ENCODE measurements at regions not wholly inside any gene's neighbourhood (a gene's known extent, or its start where the extent isn't known, plus 50 kb on each side); places are given as distances from the start of the nearest gene placed in this dataset.

DNA sequence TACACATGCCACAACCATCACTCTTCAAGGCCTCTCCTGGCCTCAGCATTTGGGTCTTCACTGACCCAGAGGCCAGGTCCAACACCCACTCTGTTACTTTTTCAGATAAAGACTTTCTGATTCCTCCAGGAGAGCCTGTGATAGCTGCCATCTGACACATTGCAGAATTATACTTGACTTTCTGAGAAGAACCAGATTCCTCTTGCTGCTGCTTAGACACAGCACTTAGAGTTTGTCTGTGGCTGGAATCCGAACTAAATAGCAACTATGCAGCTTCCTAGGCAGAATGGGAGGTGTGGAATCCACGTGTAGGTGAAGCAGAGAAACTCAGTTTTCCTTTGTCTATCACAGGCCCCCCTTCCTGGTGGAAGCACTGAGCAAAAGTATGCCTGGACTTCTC is 344.7 kb upstream of the SLC30A5 start:
- Histone ChIP-seq H3K27me3 (replicated peaks; ENCODE audit: insufficient read depth, low read depth, low read length, poor library complexity) (no peaks in the 10 kb centered on the region), H3K4me1 (ENCODE audit: insufficient read depth, low read length, poor library complexity, severe bottlenecking) (no peaks in the 10 kb centered on the region), H3K4me3 (ENCODE audit: low read depth, low read length, poor library complexity, severe bottlenecking) (no peak overlapping the region), H3K36me3 (ENCODE audit: insufficient read depth, low read length, poor library complexity, severe bottlenecking) (no peaks in the 10 kb centered on the region), H3K27ac (ENCODE audit: low read depth, low read length, poor library complexity, severe bottlenecking) (no peak overlapping the region), H3K9me3 (ENCODE audit: low read depth, low read length, poor library complexity, severe bottlenecking) (no peaks in the 10 kb centered on the region)
- intact Hi-C loops (cut with micrococcal nuclease; ENCODE audit: unreplicated experiment), result loop anchor here (10.0 kb wide), 1 partner anchor 284 kb away; no protein-coding TSS in a partner anchor
- TF ChIP-seq, protein P1, sequence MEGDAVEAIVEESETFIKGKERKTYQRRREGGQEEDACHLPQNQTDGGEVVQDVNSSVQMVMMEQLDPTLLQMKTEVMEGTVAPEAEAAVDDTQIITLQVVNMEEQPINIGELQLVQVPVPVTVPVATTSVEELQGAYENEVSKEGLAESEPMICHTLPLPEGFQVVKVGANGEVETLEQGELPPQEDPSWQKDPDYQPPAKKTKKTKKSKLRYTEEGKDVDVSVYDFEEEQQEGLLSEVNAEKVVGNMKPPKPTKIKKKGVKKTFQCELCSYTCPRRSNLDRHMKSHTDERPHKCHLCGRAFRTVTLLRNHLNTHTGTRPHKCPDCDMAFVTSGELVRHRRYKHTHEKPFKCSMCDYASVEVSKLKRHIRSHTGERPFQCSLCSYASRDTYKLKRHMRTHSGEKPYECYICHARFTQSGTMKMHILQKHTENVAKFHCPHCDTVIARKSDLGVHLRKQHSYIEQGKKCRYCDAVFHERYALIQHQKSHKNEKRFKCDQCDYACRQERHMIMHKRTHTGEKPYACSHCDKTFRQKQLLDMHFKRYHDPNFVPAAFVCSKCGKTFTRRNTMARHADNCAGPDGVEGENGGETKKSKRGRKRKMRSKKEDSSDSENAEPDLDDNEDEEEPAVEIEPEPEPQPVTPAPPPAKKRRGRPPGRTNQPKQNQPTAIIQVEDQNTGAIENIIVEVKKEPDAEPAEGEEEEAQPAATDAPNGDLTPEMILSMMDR (conservative IDR thresholded peaks at IDR 0.05; ENCODE audit: low read depth, low read length), result no peak
- TF ChIP-seq EZH2 (IDR thresholded peaks at IDR 0.05; ENCODE audit: borderline replicate concordance, low read depth, low read length, poor library complexity, severe bottlenecking), result no peak
- CTCF ChIA-PET, result no interaction called here
- no peak for DNase-seq (ENCODE audit: low spot score)
- no TSS peak for BruUV-seq (replicated peaks)
- POLR2A ChIA-PET (ENCODE audit: low non-redundant PET), result no interaction called here

DNA sequence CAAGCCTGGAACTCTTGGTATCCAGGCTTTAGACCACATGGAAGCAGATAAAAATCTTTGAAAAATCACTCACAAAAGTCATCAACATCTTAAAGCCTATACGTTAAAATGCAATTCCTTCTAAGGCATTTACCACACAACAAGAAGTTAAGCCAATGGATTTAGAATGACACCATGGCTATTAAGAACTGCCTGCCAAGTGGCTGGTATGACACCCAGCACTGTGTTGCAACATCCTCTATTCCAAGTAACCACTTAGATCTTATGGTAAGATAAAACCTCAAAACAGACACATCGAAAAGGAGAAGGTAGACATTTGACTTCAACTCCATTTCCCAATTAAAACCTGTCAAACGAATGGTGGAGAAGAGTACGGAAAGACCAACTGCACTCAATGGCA is 344.2 kb upstream of the SLC30A5 start:
- CTCF ChIA-PET, result no interaction called here
- POLR2A ChIA-PET (ENCODE audit: low non-redundant PET), result no interaction called here
- Histone ChIP-seq H3K9me3 (ENCODE audit: low read depth, low read length, poor library complexity, severe bottlenecking) (no peaks in the 10 kb centered on the region), H3K27ac (ENCODE audit: low read depth, low read length, poor library complexity, severe bottlenecking) (no peak overlapping the region), H3K4me3 (ENCODE audit: low read depth, low read length, poor library complexity, severe bottlenecking) (no peak overlapping the region), H3K27me3 (replicated peaks; ENCODE audit: insufficient read depth, low read depth, low read length, poor library complexity) (no peaks in the 10 kb centered on the region), H3K36me3 (ENCODE audit: insufficient read depth, low read length, poor library complexity, severe bottlenecking) (no peaks in the 10 kb centered on the region), H3K4me1 (ENCODE audit: insufficient read depth, low read length, poor library complexity, severe bottlenecking) (no peaks in the 10 kb centered on the region)
- peak; percentile 37 for DNase-seq (ENCODE audit: low spot score)
- BruUV-seq (replicated peaks), result no TSS peak
- TF ChIP-seq, protein P1 (conservative IDR thresholded peaks at IDR 0.05; ENCODE audit: low read depth, low read length), result no peak
- TF ChIP-seq EZH2 (IDR thresholded peaks at IDR 0.05; ENCODE audit: borderline replicate concordance, low read depth, low read length, poor library complexity, severe bottlenecking), result no peak
- intact Hi-C loops (cut with micrococcal nuclease; ENCODE audit: unreplicated experiment), result loop anchor here (10.0 kb wide), 1 partner anchor 285 kb away; no protein-coding TSS in a partner anchor

DNA sequence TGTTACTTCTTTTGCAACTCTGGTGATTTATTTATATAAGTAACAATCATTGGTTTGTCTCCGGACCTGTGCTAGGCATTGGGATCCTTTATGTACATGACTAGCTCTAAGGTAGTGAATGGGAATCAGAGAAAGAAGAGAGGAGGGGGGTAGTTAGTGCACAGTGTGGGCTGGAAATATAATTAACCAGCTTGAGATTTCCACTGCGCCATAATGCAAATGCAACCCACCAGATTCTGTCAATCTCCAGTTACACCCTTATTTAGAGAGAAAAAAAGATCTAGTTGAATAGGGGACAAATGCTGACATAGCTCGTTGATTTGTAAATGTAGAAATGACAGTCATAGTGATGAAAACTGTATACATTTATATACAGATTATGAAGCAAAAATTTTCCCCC is 342.2 kb upstream of the SLC30A5 start:
- CTCF ChIA-PET, result no interaction called here
- POLR2A ChIA-PET (ENCODE audit: low non-redundant PET), result no interaction called here

More for the DNA sequence above, 342.2 kb upstream of the SLC30A5 start:
- no TSS peak for BruUV-seq (replicated peaks)
- Histone ChIP-seq H3K27me3 (replicated peaks; ENCODE audit: insufficient read depth, low read depth, low read length, poor library complexity) (no peaks in the 10 kb centered on the region), H3K36me3 (ENCODE audit: insufficient read depth, low read length, poor library complexity, severe bottlenecking) (no peaks in the 10 kb centered on the region), H3K9me3 (ENCODE audit: low read depth, low read length, poor library complexity, severe bottlenecking) (no peaks in the 10 kb centered on the region), H3K27ac (ENCODE audit: low read depth, low read length, poor library complexity, severe bottlenecking) (no peak overlapping the region), H3K4me1 (ENCODE audit: insufficient read depth, low read length, poor library complexity, severe bottlenecking) (no peaks in the 10 kb centered on the region), H3K4me3 (ENCODE audit: low read depth, low read length, poor library complexity, severe bottlenecking) (no peak overlapping the region)
- TF ChIP-seq EZH2 (IDR thresholded peaks at IDR 0.05; ENCODE audit: borderline replicate concordance, low read depth, low read length, poor library complexity, severe bottlenecking), result no peak
- TF ChIP-seq, protein P1 (conservative IDR thresholded peaks at IDR 0.05; ENCODE audit: low read depth, low read length), result no peak
- DNase-seq (ENCODE audit: low spot score), result no peak
- intact Hi-C loops (cut with micrococcal nuclease; ENCODE audit: unreplicated experiment), result no loop called here

All from A673 (cell line).